GM21786 (cell line): ENCODE measurements at regions not wholly inside any gene's neighbourhood (a gene's known extent, or its start where the extent isn't known, plus 50 kb on each side); places are given as distances from the start of the nearest gene placed in this dataset.

ENCODE experiments used
- ATAC-seq: cut with Tn5 transposase; IDR thresholded peaks from one replicate; pipeline ENCODE4 v1.9.1; 2021; ENCODE audit not compliant: unreplicated experiment

GRCh38 chr3:168475704-168476103 lies 380.0 kb upstream of the GOLIM4 start:
- no peak for ATAC-seq

DNA sequence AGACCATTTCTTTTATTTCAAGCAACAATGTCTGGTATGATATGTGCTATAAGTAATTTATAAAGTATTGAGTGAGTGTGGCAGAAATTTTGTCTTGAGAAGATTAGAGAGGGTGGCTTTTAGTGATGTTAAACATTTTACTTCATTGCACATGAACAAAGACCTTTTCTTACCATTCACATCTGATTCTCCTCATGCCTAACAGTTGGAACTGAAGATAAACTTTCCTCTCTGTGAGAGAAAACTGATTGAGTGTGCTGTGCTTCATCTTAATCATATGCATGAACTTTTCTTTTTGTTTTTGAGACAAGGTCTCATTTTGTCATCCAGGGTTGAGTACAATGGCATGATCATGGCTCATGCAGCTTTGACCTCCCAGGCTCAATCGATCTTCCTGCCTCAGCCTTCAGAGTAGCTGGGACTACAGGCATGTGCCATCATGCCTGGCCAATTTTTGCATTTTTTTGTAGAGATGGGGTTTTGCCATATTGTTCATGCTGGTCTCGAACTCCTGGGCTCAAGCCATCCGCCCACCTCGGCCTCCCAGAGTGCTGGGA lies 377.7 kb upstream of the GOLIM4 start:
- ATAC-seq, result no peak

DNA sequence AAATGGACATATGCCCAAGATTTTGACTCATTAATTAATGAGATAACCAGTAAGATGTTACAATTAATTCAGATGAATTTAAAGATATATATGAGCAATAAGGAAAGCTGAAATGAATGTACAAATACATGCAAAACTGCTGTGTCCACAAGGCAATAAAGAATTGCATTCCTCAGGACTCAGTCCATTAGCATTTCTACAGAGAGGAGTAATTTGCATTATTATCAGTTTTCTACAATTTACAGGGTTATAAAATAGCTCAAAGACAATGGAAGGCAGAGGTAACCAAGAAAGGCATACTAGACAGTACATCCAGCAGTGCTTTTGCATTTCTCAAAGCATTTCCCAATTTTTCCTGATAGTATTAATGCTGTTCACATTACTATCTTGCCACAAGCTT lies 377.1 kb upstream of the GOLIM4 start:
- no peak for ATAC-seq

DNA sequence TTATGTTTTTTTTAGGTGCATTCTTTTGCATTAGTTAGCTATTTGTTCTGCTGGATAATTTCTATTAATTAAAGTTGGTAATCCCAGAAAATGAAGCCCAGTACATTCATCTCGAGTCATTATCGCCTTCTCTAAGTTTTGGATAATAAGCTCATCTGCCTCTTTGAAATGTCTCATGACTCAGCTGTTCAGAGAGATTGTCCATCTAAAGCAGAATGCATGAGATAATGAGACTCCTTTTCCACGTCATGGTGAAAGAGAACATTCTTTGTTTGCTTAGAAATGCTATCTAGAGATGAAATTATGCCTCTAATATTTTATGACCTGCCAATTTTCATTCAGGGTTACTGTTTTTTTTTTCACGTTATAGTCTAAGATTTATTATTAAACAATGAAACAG lies 374.7 kb upstream of the GOLIM4 start:
- no peak for ATAC-seq

GRCh38 chr3:168469436-168469835 lies 373.7 kb upstream of the GOLIM4 start:
- no peak for ATAC-seq

- ATAC-seq, result peak; percentile 89
Observed at GRCh38 chr3:168467115-168467714, 371.5 kb upstream of the GOLIM4 start.

DNA sequence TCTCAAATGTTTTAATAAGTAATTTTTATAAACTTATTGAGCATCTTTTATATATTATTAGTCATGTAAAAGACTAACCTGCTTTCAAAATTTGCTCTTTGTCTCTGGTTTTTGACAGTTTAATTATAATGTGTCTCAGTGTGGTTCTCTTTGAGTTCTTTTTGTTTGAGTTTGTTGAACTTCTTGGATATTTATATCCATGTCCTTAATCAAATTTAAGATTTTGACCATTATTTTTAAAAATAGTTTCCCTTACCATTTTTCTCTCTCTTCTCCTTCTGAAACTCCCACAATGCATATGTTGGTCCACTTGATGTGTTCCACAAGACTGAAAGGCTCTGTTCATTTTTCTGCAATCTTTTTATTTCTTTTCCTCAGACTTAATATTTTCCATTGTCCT lies 366.1 kb upstream of the GOLIM4 start:
- no peak for ATAC-seq

- no peak for ATAC-seq
Observed at GRCh38 chr3:168459226-168459784, 363.6 kb upstream of the GOLIM4 start.

DNA sequence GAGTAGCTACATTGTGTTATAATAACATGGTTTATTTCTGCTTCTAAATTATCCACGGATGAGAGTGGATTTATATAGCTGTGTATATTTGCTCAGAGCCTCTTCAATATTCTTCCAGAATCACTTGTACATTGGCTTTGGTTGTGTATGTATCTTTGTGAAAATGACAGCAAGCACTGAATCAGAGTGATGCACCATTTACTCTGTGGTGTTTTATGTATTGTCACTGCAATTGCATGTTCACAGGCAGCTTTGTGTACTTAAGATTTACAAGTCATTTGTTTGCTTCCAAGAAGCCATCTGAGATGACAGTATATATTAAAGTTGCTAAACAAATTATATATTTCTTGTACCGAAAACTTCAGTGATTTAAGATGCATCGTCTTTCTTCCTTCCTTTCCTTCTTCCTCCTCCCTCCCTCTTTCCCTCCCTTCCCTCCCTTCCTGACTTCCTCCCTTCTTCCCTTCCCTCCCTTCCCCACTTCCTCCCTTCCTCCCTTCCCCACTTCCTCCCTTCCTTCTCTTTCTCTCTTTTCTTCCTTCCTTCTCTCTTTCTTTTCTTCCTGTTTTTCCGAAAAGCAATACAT lies 362.3 kb upstream of the GOLIM4 start:
- no peak for ATAC-seq

- no peak for ATAC-seq
Observed at GRCh38 chr3:168455814-168456213, 360.1 kb upstream of the GOLIM4 start.

DNA sequence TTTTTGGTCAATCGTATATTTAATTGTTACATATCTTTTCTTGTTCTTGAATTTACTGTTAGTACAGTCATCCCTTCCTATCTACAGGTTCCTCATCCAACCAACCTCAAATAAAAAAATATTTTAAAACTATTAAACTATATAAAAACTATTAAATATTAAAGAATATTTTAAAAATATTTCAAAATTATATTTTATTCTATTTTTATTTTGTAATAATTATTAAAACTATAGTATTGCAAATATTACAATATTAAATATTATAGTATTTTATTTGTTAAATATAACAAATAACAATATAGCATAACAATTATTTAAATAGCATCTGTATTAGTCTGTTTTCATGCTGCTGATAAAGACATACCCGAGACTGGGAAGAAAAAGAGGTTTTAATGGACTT lies 357.9 kb upstream of the GOLIM4 start:
- no peak for ATAC-seq

DNA sequence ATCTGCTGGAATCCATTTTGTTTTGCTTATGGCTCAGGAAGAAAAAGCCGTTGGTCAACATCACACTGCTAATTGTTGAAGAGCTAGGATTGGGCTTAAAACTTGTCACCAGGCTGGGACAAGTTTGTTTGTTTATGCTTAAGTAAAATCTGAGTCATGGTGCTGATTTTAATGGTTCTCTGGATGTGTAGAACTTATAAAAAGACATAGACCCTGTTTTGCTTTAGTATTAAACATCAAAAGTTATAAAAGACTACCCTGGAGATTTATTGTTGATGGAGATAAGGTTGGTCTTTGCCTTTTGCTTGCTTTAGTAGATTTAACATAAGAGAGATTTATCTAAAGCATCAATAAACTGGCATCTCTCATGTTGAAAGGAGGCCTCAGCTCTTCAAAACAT lies 348.2 kb upstream of the GOLIM4 start:
- no peak for ATAC-seq

- ATAC-seq, result no peak
Observed at GRCh38 chr3:168442502-168442901, 346.8 kb upstream of the GOLIM4 start.

GRCh38 chr3:168436245-168436724 lies 340.6 kb upstream of the GOLIM4 start:
- ATAC-seq, result no peak

DNA sequence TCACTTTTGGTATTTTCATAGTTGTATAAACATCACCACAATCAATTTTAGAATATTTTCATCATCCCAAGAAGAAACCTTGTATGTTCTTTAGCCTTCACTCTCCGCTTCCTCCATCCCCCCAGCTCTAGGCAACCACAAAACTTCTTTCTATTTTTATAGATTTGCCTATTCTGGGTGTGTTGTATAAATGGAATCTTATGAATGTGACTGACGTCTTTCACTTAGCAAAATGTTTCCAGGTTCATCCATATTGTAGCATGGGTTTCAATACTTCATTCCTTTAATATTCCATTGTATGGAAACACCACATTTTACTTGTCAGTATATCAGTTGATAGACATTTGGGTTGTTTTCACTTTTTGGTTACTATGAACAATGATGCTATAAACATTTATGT lies 335.8 kb upstream of the GOLIM4 start:
- no peak for ATAC-seq

- ATAC-seq, result no peak
Observed at GRCh38 chr3:168427835-168428475, 332.2 kb upstream of the GOLIM4 start.

- no peak for ATAC-seq
Observed at GRCh38 chr3:168427156-168427555, 331.4 kb upstream of the GOLIM4 start.

DNA sequence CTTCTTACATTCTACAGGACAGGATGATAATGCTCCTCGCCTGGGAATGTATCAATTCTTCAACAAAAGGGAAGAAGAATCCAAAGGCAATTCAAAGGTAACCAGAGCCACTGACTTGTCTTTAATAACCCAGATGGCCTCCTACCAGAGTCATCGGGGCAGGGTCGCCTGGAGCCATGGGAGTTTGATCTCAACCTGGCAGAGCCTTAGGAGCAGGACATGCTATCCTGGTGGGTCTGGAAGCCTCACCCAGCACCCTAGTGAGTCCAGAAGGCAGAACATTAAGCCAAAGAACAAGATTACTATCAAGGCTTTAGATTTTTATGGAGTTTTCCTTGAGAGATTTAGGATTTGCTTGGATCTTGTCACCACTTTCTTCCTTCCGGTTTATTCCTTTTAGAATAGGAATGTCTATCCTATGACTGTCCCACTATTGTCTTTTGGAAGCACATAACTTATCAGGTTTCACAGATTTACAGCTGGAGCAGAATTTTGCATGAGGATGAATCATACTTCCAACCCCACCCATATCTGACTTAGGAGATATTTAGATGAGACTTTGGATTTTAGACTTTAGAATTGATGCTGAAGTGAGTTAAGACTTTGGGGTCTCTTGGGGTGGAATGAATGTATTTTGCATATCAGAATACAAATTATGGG lies 330.3 kb upstream of the GOLIM4 start:
- ATAC-seq, result no peak

DNA sequence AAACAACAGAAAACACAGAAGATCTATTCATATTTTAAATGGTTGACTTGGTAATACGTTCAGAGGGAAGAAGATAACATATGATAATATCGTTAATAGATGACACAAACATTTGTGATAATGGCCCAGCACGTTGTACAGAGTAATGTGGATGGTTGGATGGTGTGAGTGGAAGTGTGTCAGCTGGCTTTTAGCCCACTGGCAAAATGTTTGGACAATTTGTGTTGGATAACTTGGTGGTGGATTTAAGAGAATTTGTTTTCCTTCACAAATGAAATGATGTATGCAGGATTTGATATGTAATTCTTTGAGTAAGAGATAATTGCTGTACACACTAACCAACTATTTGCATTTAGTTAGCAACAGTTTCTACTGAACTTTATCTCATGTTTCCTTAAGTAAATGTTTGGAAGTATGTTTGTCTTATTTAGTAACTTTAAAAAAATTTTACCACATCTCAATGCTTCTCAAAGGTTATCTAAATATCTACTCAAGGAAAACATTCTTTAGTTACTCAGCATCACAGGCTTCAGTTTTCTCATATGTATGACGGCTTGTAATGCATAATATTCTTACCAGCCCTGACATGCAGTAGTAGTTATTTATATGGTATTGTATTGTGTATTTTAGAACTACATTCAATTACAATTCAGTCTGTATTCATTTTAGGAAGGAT lies 328.5 kb upstream of the GOLIM4 start:
- ATAC-seq, result no peak

DNA sequence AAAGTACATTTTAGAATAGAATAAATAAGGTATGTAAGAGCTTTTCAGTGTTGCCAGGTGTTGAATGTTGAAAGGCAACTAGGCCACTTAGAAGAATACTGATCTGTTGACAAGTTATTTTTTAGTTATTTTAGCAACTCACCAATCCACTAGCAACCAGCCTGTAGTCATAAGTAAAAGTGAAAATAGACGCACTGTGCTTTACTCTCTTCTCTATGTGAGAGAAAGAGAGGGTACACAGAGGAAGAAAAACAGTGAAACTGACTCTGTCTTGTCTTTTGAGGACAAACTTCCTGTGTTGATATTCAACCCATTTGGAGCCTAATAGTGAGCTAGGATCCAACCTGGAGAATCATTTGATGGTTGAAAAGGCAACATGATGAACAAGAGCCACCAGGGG lies 327.1 kb upstream of the GOLIM4 start:
- no peak for ATAC-seq

GRCh38 chr3:168419091-168419490 lies 323.4 kb upstream of the GOLIM4 start:
- ATAC-seq, result no peak
